ENCODE measurements at regions not wholly inside any gene's neighbourhood (a gene's known extent, or its start where the extent isn't known, plus 50 kb on each side); places are given as distances from the start of the nearest gene placed in this dataset.
"Not testable (repeated sequence)": the region's sequence is repeated elsewhere in the genome, so short reads cannot be mapped to it uniquely, and the experiment has no call there.

- DNase-seq (ENCODE audit: low read depth) = no peak
Measured at GRCh38 chr2:21331625-21332370, 208.0 kb downstream of the TDRD15 start.

GRCh38 chr2:21332993-21333625, 209.3 kb downstream of the TDRD15 start:
- DNase-seq (ENCODE audit: low read depth) = no peak

- no peak for DNase-seq (ENCODE audit: low read depth)
Measured at GRCh38 chr2:21333684-21334083, 209.9 kb downstream of the TDRD15 start.

GRCh38 chr2:21346984-21347383, 223.2 kb downstream of the TDRD15 start:
- DNase-seq (ENCODE audit: low read depth) = no peak

GRCh38 chr2:21353879-21354679, 230.3 kb downstream of the TDRD15 start:
- no peak for DNase-seq (ENCODE audit: low read depth)

- no peak for DNase-seq (ENCODE audit: low read depth)
Measured at GRCh38 chr2:21356086-21356856, 232.5 kb downstream of the TDRD15 start.

- no peak for DNase-seq (ENCODE audit: low read depth)
Measured at GRCh38 chr2:21356857-21357255, 233.1 kb downstream of the TDRD15 start.

GRCh38 chr2:21358976-21359375, 235.2 kb downstream of the TDRD15 start:
- DNase-seq (ENCODE audit: low read depth) = no peak

- DNase-seq (ENCODE audit: low read depth) = no peak
Measured at GRCh38 chr2:21361384-21361783, 237.6 kb downstream of the TDRD15 start.

GRCh38 chr2:21361957-21362486, 238.3 kb downstream of the TDRD15 start:
- no peak for DNase-seq (ENCODE audit: low read depth)

- no peak for DNase-seq (ENCODE audit: low read depth)
Measured at GRCh38 chr2:21363364-21363763, 239.6 kb downstream of the TDRD15 start.

- DNase-seq (ENCODE audit: low read depth) = no peak
Measured at GRCh38 chr2:21367421-21367820, 243.7 kb downstream of the TDRD15 start.

- DNase-seq (ENCODE audit: low read depth) = no peak
Measured at GRCh38 chr2:21369787-21370186, 246.0 kb downstream of the TDRD15 start.

GRCh38 chr2:21371499-21372003, 247.8 kb downstream of the TDRD15 start:
- no peak for DNase-seq (ENCODE audit: low read depth)

GRCh38 chr2:21372654-21373053, 248.9 kb downstream of the TDRD15 start:
- no peak for DNase-seq (ENCODE audit: low read depth)

GRCh38 chr2:21376864-21377263, 253.1 kb downstream of the TDRD15 start:
- DNase-seq (ENCODE audit: low read depth) = no peak

GRCh38 chr2:21379140-21379539, 255.4 kb downstream of the TDRD15 start:
- no peak for DNase-seq (ENCODE audit: low read depth)

GRCh38 chr2:21379668-21380067, 255.9 kb downstream of the TDRD15 start:
- not testable (repeated sequence) for DNase-seq (ENCODE audit: low read depth)

- DNase-seq (ENCODE audit: low read depth) = no peak
Measured at GRCh38 chr2:21381421-21381820, 257.7 kb downstream of the TDRD15 start.

GRCh38 chr2:21382701-21383520, 259.1 kb downstream of the TDRD15 start:
- no peak for DNase-seq (ENCODE audit: low read depth)
